C4-2B (cell line): ENCODE measurements at regions not wholly inside any gene's neighbourhood (a gene's known extent, or its start where the extent isn't known, plus 50 kb on each side); places are given as distances from the start of the nearest gene placed in this dataset.

Experiments used
- ZFX ChIP-seq: fragments of 450-650 bp; IDR thresholded peaks from 2 replicates; pipeline ENCODE4 v1.6.1; 2017
- TF ChIP-seq, protein P1 (sequence below): fragments of 450-650 bp; conservative IDR thresholded peaks from 2 replicates; pipeline ENCODE4 v1.5.1; 2017; ENCODE audit warnings: mild to moderate bottlenecking

DNA sequence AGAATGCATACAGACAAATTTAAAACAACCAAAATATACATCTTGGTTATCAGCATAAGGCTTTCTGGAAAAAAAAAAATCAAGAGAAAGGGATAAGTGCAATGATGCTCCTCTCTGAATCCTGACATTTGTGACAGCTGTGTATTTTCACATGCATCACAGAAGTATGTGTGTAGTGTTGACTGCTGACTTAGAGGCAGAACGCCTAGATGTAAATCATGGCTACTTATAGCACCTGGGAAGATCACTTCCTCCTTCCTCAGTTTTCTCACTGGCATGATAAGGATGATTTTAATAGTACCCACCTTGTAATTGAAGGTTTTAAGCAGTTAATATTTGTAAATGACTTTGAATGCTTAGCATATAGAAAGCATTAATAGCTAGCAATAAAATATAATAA, 112.5 kb downstream of the MRPL39 start:
- TF ChIP-seq, protein P1, sequence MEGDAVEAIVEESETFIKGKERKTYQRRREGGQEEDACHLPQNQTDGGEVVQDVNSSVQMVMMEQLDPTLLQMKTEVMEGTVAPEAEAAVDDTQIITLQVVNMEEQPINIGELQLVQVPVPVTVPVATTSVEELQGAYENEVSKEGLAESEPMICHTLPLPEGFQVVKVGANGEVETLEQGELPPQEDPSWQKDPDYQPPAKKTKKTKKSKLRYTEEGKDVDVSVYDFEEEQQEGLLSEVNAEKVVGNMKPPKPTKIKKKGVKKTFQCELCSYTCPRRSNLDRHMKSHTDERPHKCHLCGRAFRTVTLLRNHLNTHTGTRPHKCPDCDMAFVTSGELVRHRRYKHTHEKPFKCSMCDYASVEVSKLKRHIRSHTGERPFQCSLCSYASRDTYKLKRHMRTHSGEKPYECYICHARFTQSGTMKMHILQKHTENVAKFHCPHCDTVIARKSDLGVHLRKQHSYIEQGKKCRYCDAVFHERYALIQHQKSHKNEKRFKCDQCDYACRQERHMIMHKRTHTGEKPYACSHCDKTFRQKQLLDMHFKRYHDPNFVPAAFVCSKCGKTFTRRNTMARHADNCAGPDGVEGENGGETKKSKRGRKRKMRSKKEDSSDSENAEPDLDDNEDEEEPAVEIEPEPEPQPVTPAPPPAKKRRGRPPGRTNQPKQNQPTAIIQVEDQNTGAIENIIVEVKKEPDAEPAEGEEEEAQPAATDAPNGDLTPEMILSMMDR = no peak
- no peak for TF ChIP-seq ZFX
